Lower leg skin (tissue), 4 donors: ENCODE measurements at regions not wholly inside any gene's neighbourhood (a gene's known extent, or its start where the extent isn't known, plus 50 kb on each side); places are given as distances from the start of the nearest gene placed in this dataset.

Experiments used
- DNase-seq, 2 donors: peaks; one replicate each; pipeline ENCODE4 v3.0.0-alpha.2; 2019; ENCODE audit warnings: low spot score in 2 of 2
- H3K4me3 ChIP-seq: fragments of 200-600 bp; sonication (generic); 2 replicates; pipeline ENCODE4 v1.5.1; 2017; ENCODE audit warnings: mild to moderate bottlenecking, low read depth; ENCODE audit not compliant: poor library complexity, severe bottlenecking
- CTCF ChIP-seq, 3 donors: fragments of 450-650 bp; IDR thresholded peaks; one replicate each; pipeline ENCODE4 v1.5.1; 2016; ENCODE audit warnings: antibody characterized with exemption in 3 of 3, mild to moderate bottlenecking in 3 of 3, moderate library complexity in 2 of 3
- POLR2A ChIP-seq, 2 donors: fragments of 450-650 bp; IDR thresholded peaks; one replicate each; pipeline ENCODE4 v1.6.1; 2016 to 2017; ENCODE audit warnings: antibody characterized with exemption in 2 of 2, mild to moderate bottlenecking in 1 of 2, moderate library complexity in 1 of 2
- WGBS, 2 donors: methylation state at CpG; one replicate each; pipeline ENCODE4 v1.1.5; 2018; 5-methylcytosine and 5-hydroxymethylcytosine counted together
- intact Hi-C: fragments of 100-400 bp; cut with DNase I; formaldehyde crosslinking; loops from one replicate; pipeline ENCODE4 v1.15.0; 2023; ENCODE audit warnings: low total_unique reads

GRCh38 chr6:144797881-144798589 is 512.9 kb downstream of the UTRN start:
- H3K4me3 ChIP-seq: no peak overlapping the region
- DNase-seq: no peak
- intact Hi-C loops: no loop called here
- TF ChIP-seq CTCF (IDR thresholded peaks at IDR 0.05) (no peak), POLR2A (IDR thresholded peaks at IDR 0.05) (no peak)
- WGBS, 2 donors: 82 to 86% methylated on average over 7 of the region's 7 CpGs

DNA sequence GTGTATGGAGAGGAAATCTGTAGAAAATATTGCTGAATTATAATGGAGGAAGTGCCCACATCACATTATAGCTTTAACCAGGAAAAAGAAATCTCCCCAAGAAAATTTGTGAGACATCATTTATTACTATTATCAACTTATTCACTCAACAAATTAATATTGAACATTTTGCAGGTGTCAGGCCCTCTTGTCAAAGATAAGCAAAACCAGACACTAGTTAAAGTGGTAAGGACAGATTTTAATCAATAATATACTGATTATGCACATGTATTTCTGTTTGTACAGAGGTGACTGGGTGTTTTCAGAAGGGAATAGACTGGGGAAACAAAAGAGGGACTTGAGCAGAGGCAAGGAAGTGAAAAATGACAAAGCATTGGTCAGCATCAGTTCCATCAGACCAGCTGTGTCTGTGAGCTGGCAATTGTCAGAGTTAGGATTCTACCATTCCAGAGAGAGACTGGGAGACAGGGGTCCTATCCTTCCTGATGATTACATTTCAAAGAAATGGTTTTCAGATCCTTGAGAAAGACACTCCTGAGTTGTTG is 519.2 kb downstream of the UTRN start:
- intact Hi-C loops: no loop called here
- no peak overlapping the region for H3K4me3 ChIP-seq
- TF ChIP-seq POLR2A (IDR thresholded peaks at IDR 0.05) (no peak), CTCF (IDR thresholded peaks at IDR 0.05) (no peak)
- no peak for DNase-seq

DNA sequence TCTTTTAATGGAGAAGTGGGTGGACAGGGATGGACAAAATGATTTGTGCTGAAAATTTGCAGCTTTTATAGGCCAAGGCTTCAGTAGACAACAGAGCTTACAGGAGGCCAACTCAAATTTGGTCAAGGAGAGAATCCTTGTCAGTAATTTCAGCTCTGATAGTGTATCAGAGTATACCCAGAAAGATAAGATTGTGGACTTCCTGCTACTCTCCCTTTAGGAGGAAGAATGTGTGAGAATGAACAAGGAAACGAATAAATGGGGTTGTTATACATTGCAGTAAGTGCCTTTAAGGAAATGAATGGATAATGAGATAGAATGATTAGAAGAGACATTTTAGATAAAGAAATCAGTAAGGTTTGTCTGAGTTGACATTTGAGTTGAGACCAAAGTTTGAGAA is 519.9 kb downstream of the UTRN start:
- WGBS, 2 donors: 88 to 96% methylated on average over 1 of the region's 1 CpG

DNA sequence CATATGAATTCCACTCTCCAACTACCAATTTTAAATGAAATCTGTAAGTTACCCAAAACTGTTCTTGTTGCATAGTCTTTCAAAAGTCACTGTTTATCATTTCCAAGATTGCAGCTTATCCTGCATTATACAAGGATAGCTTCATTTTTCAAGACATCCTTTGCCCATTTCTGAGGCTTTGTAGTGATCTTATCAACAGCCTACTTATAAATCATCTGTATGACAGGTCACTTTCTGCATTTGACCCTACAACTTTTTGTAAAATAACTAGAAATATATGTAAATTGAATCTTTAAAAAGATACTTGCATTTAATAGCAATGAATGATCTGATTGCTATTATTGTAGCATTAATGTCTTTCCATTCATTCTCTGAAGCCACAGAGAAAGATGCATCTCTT is 521.1 kb downstream of the UTRN start:
- no peak overlapping the region for H3K4me3 ChIP-seq
- DNase-seq: no peak
- intact Hi-C loops: no loop called here
- TF ChIP-seq CTCF (IDR thresholded peaks at IDR 0.05) (no peak), POLR2A (IDR thresholded peaks at IDR 0.05) (no peak)

More for the DNA sequence above, 519.9 kb downstream of the UTRN start:
- H3K4me3 ChIP-seq: no peak overlapping the region
- intact Hi-C loops: no loop called here
- DNase-seq: no peak
- no peak for TF ChIP-seq CTCF (IDR thresholded peaks at IDR 0.05)
- TF ChIP-seq POLR2A (IDR thresholded peaks at IDR 0.05): no peak

- DNase-seq: no peak
- 90 to 95% methylated on average over 1 of the region's 1 CpG for WGBS, 2 donors
- no peak for TF ChIP-seq POLR2A (IDR thresholded peaks at IDR 0.05)
- TF ChIP-seq CTCF (IDR thresholded peaks at IDR 0.05): no peak
- H3K4me3 ChIP-seq: no peak overlapping the region
- intact Hi-C loops: no loop called here
Measured at GRCh38 chr6:144809120-144809519, 524.0 kb downstream of the UTRN start.

- WGBS, 2 donors: 94 to 98% methylated on average over 5 of the region's 5 CpGs
- TF ChIP-seq POLR2A (IDR thresholded peaks at IDR 0.05) (no peak), CTCF (IDR thresholded peaks at IDR 0.05) (no peak)
- intact Hi-C loops: no loop called here
- no peak for DNase-seq
- H3K4me3 ChIP-seq: no peak overlapping the region
Measured at GRCh38 chr6:144809969-144810368, 524.8 kb downstream of the UTRN start.
